H9 (cell line): ENCODE measurements at regions not wholly inside any gene's neighbourhood (a gene's known extent, or its start where the extent isn't known, plus 50 kb on each side); places are given as distances from the start of the nearest gene placed in this dataset.

Experiments used
- DNase-seq: peaks from one replicate; pipeline ENCODE4 v3.0.0-alpha.2; 2017
- H2AFZ ChIP-seq: one replicate; pipeline ENCODE4 v1.6.1; 2013; ENCODE audit warnings: mild to moderate bottlenecking, low read length, control low read depth, moderate library complexity
- H2AK5ac ChIP-seq: 2 replicates; pipeline ENCODE4 v1.6.1; 2013; ENCODE audit warnings: low read length, control low read depth, mixed read lengths; ENCODE audit not compliant: insufficient read length
- H2BK120ac ChIP-seq: one replicate; pipeline ENCODE4 v1.6.1; 2013; ENCODE audit warnings: low read depth, mild to moderate bottlenecking, low read length, control low read depth, inconsistent platforms; ENCODE audit not compliant: poor library complexity, severe bottlenecking
- H2BK12ac ChIP-seq: 2 replicates; pipeline ENCODE4 v1.6.1; 2013; ENCODE audit warnings: low read length, control low read depth, mixed read lengths, low read depth; ENCODE audit not compliant: insufficient read length
- H2BK15ac ChIP-seq: 2 replicates; pipeline ENCODE4 v1.6.1; 2013; ENCODE audit warnings: low read depth, low read length, control low read depth
- H2BK20ac ChIP-seq: one replicate; pipeline ENCODE4 v1.6.1; 2013; ENCODE audit warnings: low read depth, mild to moderate bottlenecking, low read length, control low read depth, inconsistent platforms; ENCODE audit not compliant: poor library complexity, severe bottlenecking
- H2BK5ac ChIP-seq: 2 replicates; pipeline ENCODE4 v1.6.1; 2013; ENCODE audit warnings: low read length, control low read depth, mixed read lengths; ENCODE audit not compliant: insufficient read length
- H3K14ac ChIP-seq: 2 replicates; pipeline ENCODE4 v1.6.1; 2013; ENCODE audit warnings: low read length, control low read depth; ENCODE audit not compliant: insufficient read depth
- H3K18ac ChIP-seq: 2 replicates; pipeline ENCODE4 v1.6.1; 2013; ENCODE audit warnings: low read depth, mild to moderate bottlenecking, mixed read lengths, low read length, control low read depth; ENCODE audit not compliant: insufficient read length
- H3K23ac ChIP-seq: 2 replicates; pipeline ENCODE4 v1.6.1; 2013; ENCODE audit warnings: low read length, control low read depth, mixed read lengths, low read depth; ENCODE audit not compliant: insufficient read length
- H3K23me2 ChIP-seq: 2 replicates; pipeline ENCODE4 v1.6.1; 2013; ENCODE audit warnings: low read depth, mild to moderate bottlenecking, mixed read lengths, low read length, control low read depth; ENCODE audit not compliant: insufficient read length, poor library complexity, severe bottlenecking
- H3K27ac ChIP-seq: 2 replicates; pipeline ENCODE4 v1.5.1; 2013; ENCODE audit warnings: low read length, control low read depth, mixed read lengths, low read depth; ENCODE audit not compliant: insufficient read length
- H3K27me3 ChIP-seq: 2 replicates; pipeline ENCODE4 v1.6.1; 2013; ENCODE audit warnings: low read length, control low read depth, inconsistent platforms; ENCODE audit not compliant: insufficient read depth
- H3K4ac ChIP-seq: 2 replicates; pipeline ENCODE4 v1.6.1; 2013; ENCODE audit warnings: low read depth, mild to moderate bottlenecking, control low read depth, inconsistent platforms, low read length, moderate library complexity
- H3K4me1 ChIP-seq: 2 replicates; pipeline ENCODE4 v1.6.1; 2013; ENCODE audit warnings: low read length, control low read depth, inconsistent platforms; ENCODE audit not compliant: insufficient read depth
- H3K4me2 ChIP-seq: 2 replicates; pipeline ENCODE4 v1.6.1; 2013; ENCODE audit warnings: low read length, control low read depth, mixed read lengths; ENCODE audit not compliant: insufficient read length, insufficient read depth
- H3K56ac ChIP-seq: 2 replicates; pipeline ENCODE4 v1.6.1; 2013; ENCODE audit warnings: low read depth, mild to moderate bottlenecking, mixed read lengths, low read length, control low read depth; ENCODE audit not compliant: insufficient read length
- H3K79me1 ChIP-seq: 2 replicates; pipeline ENCODE4 v1.6.1; 2013; ENCODE audit warnings: low read depth, mild to moderate bottlenecking, moderate library complexity, low read length, control low read depth, inconsistent platforms; ENCODE audit not compliant: insufficient read depth, poor library complexity, severe bottlenecking
- H3K79me2 ChIP-seq: 2 replicates; pipeline ENCODE4 v1.6.1; 2013; ENCODE audit warnings: low read length, control low read depth, inconsistent platforms; ENCODE audit not compliant: insufficient read depth
- H3K9ac ChIP-seq: 2 replicates; pipeline ENCODE4 v1.6.1; 2013; ENCODE audit warnings: low read length, control low read depth, mixed read lengths; ENCODE audit not compliant: insufficient read length; ENCODE audit errors: extremely low read depth
- H3K9me3 ChIP-seq: one replicate; pipeline ENCODE4 v1.6.1; 2013; ENCODE audit warnings: low read depth, low read length, inconsistent platforms; ENCODE audit not compliant: control insufficient read depth
- H3T11ph ChIP-seq: one replicate; pipeline ENCODE4 v1.6.1; 2013; ENCODE audit warnings: mild to moderate bottlenecking, low read length, control low read depth, inconsistent platforms
- H4K20me1 ChIP-seq: one replicate; pipeline ENCODE4 v1.6.1; 2013; ENCODE audit not compliant: control insufficient read depth, insufficient read length, insufficient read depth
- H4K5ac ChIP-seq: 2 replicates; pipeline ENCODE4 v1.6.1; 2013; ENCODE audit warnings: low read depth, mild to moderate bottlenecking, mixed read lengths, low read length, control low read depth; ENCODE audit not compliant: insufficient read length
- H4K8ac ChIP-seq: replicated peaks from 2 replicates; pipeline ENCODE4 v1.6.1; 2013; ENCODE audit warnings: low read length, control low read depth, mixed read lengths, low read depth; ENCODE audit not compliant: insufficient read length
- H4K91ac ChIP-seq: 2 replicates; pipeline ENCODE4 v1.6.1; 2013; ENCODE audit warnings: low read depth, mild to moderate bottlenecking, moderate library complexity, mixed read lengths, low read length, control low read depth; ENCODE audit not compliant: insufficient read length
- H3K27ac Mint-ChIP-seq, 3 experiments: 2 replicates in 2 of 3; 3 replicates in 1 of 3; pipeline ENCODE4 v1.8.0; 2020 to 2021; ENCODE audit warnings: mixed read lengths in 3 of 3, mild to moderate bottlenecking in 1 of 3, moderate library complexity in 1 of 3
- H3K27me3 Mint-ChIP-seq: 2 replicates; pipeline ENCODE4 v1.8.0; 2021; ENCODE audit warnings: low read depth, mild to moderate bottlenecking, moderate library complexity, mixed read lengths
- H3K36me3 Mint-ChIP-seq, 3 experiments: 2 replicates in 2 of 3; 3 replicates in 1 of 3; pipeline ENCODE4 v1.8.0; 2020 to 2021; ENCODE audit warnings: low read depth in 3 of 3, mixed read lengths in 3 of 3; ENCODE audit not compliant: insufficient read depth in 1 of 3
- H3K4me1 Mint-ChIP-seq, 2 experiments: 2 replicates each; pipeline ENCODE4 v1.8.0; 2020; ENCODE audit warnings: mixed read lengths in 2 of 2
- H3K4me3 Mint-ChIP-seq, 2 experiments: 2 replicates in 1 of 2; 3 replicates in 1 of 2; pipeline ENCODE4 v1.8.0; 2020 to 2021; ENCODE audit warnings: mild to moderate bottlenecking in 2 of 2, mixed read lengths in 2 of 2, moderate library complexity in 1 of 2
- H3K9me3 Mint-ChIP-seq, 2 experiments: 2 replicates in 1 of 2; 3 replicates in 1 of 2; pipeline ENCODE4 v1.8.0; 2020; ENCODE audit warnings: mild to moderate bottlenecking in 2 of 2, mixed read lengths in 2 of 2, moderate library complexity in 1 of 2
- TF ChIP-seq, protein P1 (sequence below): fragments of 200-600 bp; sonication (generic); conservative IDR thresholded peaks from 3 replicates; pipeline ENCODE4 v1.8.0; 2021; ENCODE audit warnings: antibody characterized with exemption, mild to moderate bottlenecking

- no peaks in the 10 kb centered on the region for H3K23me2 ChIP-seq
- no peak overlapping the region for H3K4me3 Mint-ChIP-seq
- H3K27ac Mint-ChIP-seq: peak overlapping the region in 1 of 3 experiments; percentile 26; a peak in 2 of 7 replicates
- H3T11ph ChIP-seq: no peak overlapping the region
- no peaks in the 10 kb centered on the region for H3K27me3 Mint-ChIP-seq
- H2BK15ac ChIP-seq: no peak overlapping the region
- H3K79me1 ChIP-seq: no peaks in the 10 kb centered on the region
- no peak overlapping the region for H3K4ac ChIP-seq
- no peak for DNase-seq
- no peak overlapping the region for H2AK5ac ChIP-seq
- H2AFZ ChIP-seq: no peak overlapping the region
- no peaks in the 10 kb centered on the region for H3K9me3 Mint-ChIP-seq
- H3K56ac ChIP-seq: no peak overlapping the region
- TF ChIP-seq, protein P1, sequence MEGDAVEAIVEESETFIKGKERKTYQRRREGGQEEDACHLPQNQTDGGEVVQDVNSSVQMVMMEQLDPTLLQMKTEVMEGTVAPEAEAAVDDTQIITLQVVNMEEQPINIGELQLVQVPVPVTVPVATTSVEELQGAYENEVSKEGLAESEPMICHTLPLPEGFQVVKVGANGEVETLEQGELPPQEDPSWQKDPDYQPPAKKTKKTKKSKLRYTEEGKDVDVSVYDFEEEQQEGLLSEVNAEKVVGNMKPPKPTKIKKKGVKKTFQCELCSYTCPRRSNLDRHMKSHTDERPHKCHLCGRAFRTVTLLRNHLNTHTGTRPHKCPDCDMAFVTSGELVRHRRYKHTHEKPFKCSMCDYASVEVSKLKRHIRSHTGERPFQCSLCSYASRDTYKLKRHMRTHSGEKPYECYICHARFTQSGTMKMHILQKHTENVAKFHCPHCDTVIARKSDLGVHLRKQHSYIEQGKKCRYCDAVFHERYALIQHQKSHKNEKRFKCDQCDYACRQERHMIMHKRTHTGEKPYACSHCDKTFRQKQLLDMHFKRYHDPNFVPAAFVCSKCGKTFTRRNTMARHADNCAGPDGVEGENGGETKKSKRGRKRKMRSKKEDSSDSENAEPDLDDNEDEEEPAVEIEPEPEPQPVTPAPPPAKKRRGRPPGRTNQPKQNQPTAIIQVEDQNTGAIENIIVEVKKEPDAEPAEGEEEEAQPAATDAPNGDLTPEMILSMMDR: no peak
- no peaks in the 10 kb centered on the region for H4K20me1 ChIP-seq
- H2BK120ac ChIP-seq: no peak overlapping the region
- no peak overlapping the region for H3K27ac ChIP-seq
- H3K23ac ChIP-seq: no peak overlapping the region
- H3K9ac ChIP-seq: no peak overlapping the region
- no peaks in the 10 kb centered on the region for H3K36me3 Mint-ChIP-seq
- no peak overlapping the region for H4K8ac ChIP-seq
- H3K4me1 Mint-ChIP-seq: peaks cover 7 to 16% of the 10 kb centered on the region in 2 experiments; a peak in 3 of 4 replicates
- H3K9me3 ChIP-seq: no peaks in the 10 kb centered on the region
- H3K14ac ChIP-seq: no peak overlapping the region
- no peak overlapping the region for H2BK5ac ChIP-seq
- no peak overlapping the region for H4K5ac ChIP-seq
- no peaks in the 10 kb centered on the region for H3K79me2 ChIP-seq
- H3K4me2 ChIP-seq: no peak overlapping the region
- no peaks in the 10 kb centered on the region for H3K4me1 ChIP-seq
- H3K18ac ChIP-seq: no peak overlapping the region
- no peak overlapping the region for H4K91ac ChIP-seq
- no peak overlapping the region for H2BK12ac ChIP-seq
- no peaks in the 10 kb centered on the region for H3K27me3 ChIP-seq
- H2BK20ac ChIP-seq: no peak overlapping the region
These were observed 362.6 kb upstream of the PLSCR5 start for GRCh38 chr3:146967783-146968182.
